Activated T-helper 2 cell treated with anti-CD3 and anti-CD28 coated beads, Interferon-gamma antibody, Interleukin-2, Interleukin-4, amounts not matched to agents 10 μg/mL and 5 μg/mL and 100 μg/mL, durations not matched to agents 14 hours and 24 hours and 36 hours (primary cell): ENCODE measurements at regions not wholly inside any gene's neighbourhood (a gene's known extent, or its start where the extent isn't known, plus 50 kb on each side); places are given as distances from the start of the nearest gene placed in this dataset.

ENCODE experiments used
- DNase-seq: peaks from one replicate; pipeline ENCODE4 v3.0.0; 2021; ENCODE audit warnings: low spot score
- H3K27ac Mint-ChIP-seq: one replicate; pipeline ENCODE4 v1.8.0; 2021; ENCODE audit warnings: mixed read lengths
- H3K27me3 Mint-ChIP-seq: one replicate; pipeline ENCODE4 v1.8.0; 2021; ENCODE audit warnings: low read depth, mixed read lengths
- H3K36me3 Mint-ChIP-seq: one replicate; pipeline ENCODE4 v1.8.0; 2021; ENCODE audit warnings: low read depth, mixed read lengths
- H3K4me1 Mint-ChIP-seq: one replicate; pipeline ENCODE4 v1.8.0; 2021; ENCODE audit warnings: low read depth, mixed read lengths
- H3K4me3 Mint-ChIP-seq: one replicate; pipeline ENCODE4 v1.8.0; 2021; ENCODE audit warnings: low read depth, mild to moderate bottlenecking, moderate library complexity, mixed read lengths
- H3K9me3 Mint-ChIP-seq: one replicate; pipeline ENCODE4 v1.8.0; 2021; ENCODE audit warnings: mixed read lengths
- intact Hi-C: fragments of 100-400 bp; cut with micrococcal nuclease; formaldehyde crosslinking; loops from one replicate; pipeline ENCODE4 v1.15.1; 2023

- H3K4me1 Mint-ChIP-seq = no peaks in the 10 kb centered on the region
- H3K27ac Mint-ChIP-seq = no peak overlapping the region
- peaks cover 1% of the 10 kb centered on the region for H3K27me3 Mint-ChIP-seq
- H3K9me3 Mint-ChIP-seq = no peaks in the 10 kb centered on the region
- H3K4me3 Mint-ChIP-seq = no peak overlapping the region
- intact Hi-C loops = no loop called here
- no peak for DNase-seq
- H3K36me3 Mint-ChIP-seq = no peaks in the 10 kb centered on the region
These were observed 278.0 kb downstream of the BMP7 start for GRCh38 chr20:56988446-56988845.

GRCh38 chr20:56989516-56989915 lies 276.9 kb downstream of the BMP7 start:
- DNase-seq = no peak
- Mint-ChIP-seq H3K4me1 (no peaks in the 10 kb centered on the region), H3K9me3 (no peaks in the 10 kb centered on the region), H3K36me3 (no peaks in the 10 kb centered on the region), H3K27ac (no peak overlapping the region), H3K4me3 (no peak overlapping the region), H3K27me3 (no peaks in the 10 kb centered on the region)
- intact Hi-C loops = no loop called here

GRCh38 chr20:56993020-56993559 lies 273.4 kb downstream of the BMP7 start:
- Mint-ChIP-seq H3K4me1 (no peaks in the 10 kb centered on the region), H3K4me3 (no peak overlapping the region), H3K36me3 (no peaks in the 10 kb centered on the region), H3K27me3 (no peaks in the 10 kb centered on the region), H3K27ac (no peak overlapping the region), H3K9me3 (no peaks in the 10 kb centered on the region)
- intact Hi-C loops = loop anchor here (10.0 kb wide), 1 partner anchor 438 kb away; no protein-coding TSS in a partner anchor
- no peak for DNase-seq

GRCh38 chr20:56994006-56994405 lies 272.4 kb downstream of the BMP7 start:
- Mint-ChIP-seq H3K4me3 (no peak overlapping the region), H3K9me3 (no peaks in the 10 kb centered on the region), H3K27ac (no peak overlapping the region), H3K27me3 (no peaks in the 10 kb centered on the region), H3K36me3 (no peaks in the 10 kb centered on the region), H3K4me1 (no peaks in the 10 kb centered on the region)
- DNase-seq = no peak
- intact Hi-C loops = loop anchor here (10.0 kb wide), 1 partner anchor 439 kb away; no protein-coding TSS in a partner anchor

- H3K36me3 Mint-ChIP-seq = no peaks in the 10 kb centered on the region
- intact Hi-C loops = loop anchor here (10.0 kb wide), 1 partner anchor 440 kb away; no protein-coding TSS in a partner anchor
- H3K27ac Mint-ChIP-seq = no peak overlapping the region
- DNase-seq = no peak
- no peaks in the 10 kb centered on the region for H3K9me3 Mint-ChIP-seq
- no peaks in the 10 kb centered on the region for H3K4me1 Mint-ChIP-seq
- H3K4me3 Mint-ChIP-seq = no peak overlapping the region
- H3K27me3 Mint-ChIP-seq = no peaks in the 10 kb centered on the region
These were observed 271.3 kb downstream of the BMP7 start for GRCh38 chr20:56995149-56995548.

- H3K4me1 Mint-ChIP-seq = no peaks in the 10 kb centered on the region
- H3K27ac Mint-ChIP-seq = no peak overlapping the region
- no peaks in the 10 kb centered on the region for H3K27me3 Mint-ChIP-seq
- H3K36me3 Mint-ChIP-seq = no peaks in the 10 kb centered on the region
- H3K9me3 Mint-ChIP-seq = no peaks in the 10 kb centered on the region
- no peak for DNase-seq
- intact Hi-C loops = loop anchor here (10.0 kb wide), 1 partner anchor 441 kb away; no protein-coding TSS in a partner anchor
- no peak overlapping the region for H3K4me3 Mint-ChIP-seq
These were observed 270.8 kb downstream of the BMP7 start for GRCh38 chr20:56995635-56996075.

- H3K27me3 Mint-ChIP-seq = no peaks in the 10 kb centered on the region
- DNase-seq = no peak
- intact Hi-C loops = loop anchor here (10.0 kb wide), 1 partner anchor 442 kb away; no protein-coding TSS in a partner anchor
- no peak overlapping the region for H3K27ac Mint-ChIP-seq
- H3K4me3 Mint-ChIP-seq = no peak overlapping the region
- H3K36me3 Mint-ChIP-seq = no peaks in the 10 kb centered on the region
- no peaks in the 10 kb centered on the region for H3K9me3 Mint-ChIP-seq
- no peaks in the 10 kb centered on the region for H3K4me1 Mint-ChIP-seq
These were observed 269.9 kb downstream of the BMP7 start for GRCh38 chr20:56996533-56996932.

GRCh38 chr20:56998438-56998837 lies 268.0 kb downstream of the BMP7 start:
- intact Hi-C loops = loop anchor here (10.0 kb wide), 1 partner anchor 444 kb away; no protein-coding TSS in a partner anchor
- DNase-seq = no peak

GRCh38 chr20:57000441-57000968 lies 265.9 kb downstream of the BMP7 start:
- no peak overlapping the region for H3K27ac Mint-ChIP-seq
- intact Hi-C loops = no loop called here

More at GRCh38 chr20:56998438-56998837, 268.0 kb downstream of the BMP7 start:
- Mint-ChIP-seq H3K27me3 (no peaks in the 10 kb centered on the region), H3K4me3 (no peak overlapping the region), H3K36me3 (no peaks in the 10 kb centered on the region), H3K9me3 (no peaks in the 10 kb centered on the region), H3K27ac (no peak overlapping the region), H3K4me1 (no peaks in the 10 kb centered on the region)

GRCh38 chr20:57001126-57001767 lies 265.2 kb downstream of the BMP7 start:
- Mint-ChIP-seq H3K27me3 (peaks cover 1% of the 10 kb centered on the region), H3K27ac (no peak overlapping the region), H3K4me3 (no peak overlapping the region), H3K9me3 (no peaks in the 10 kb centered on the region), H3K4me1 (no peaks in the 10 kb centered on the region), H3K36me3 (no peaks in the 10 kb centered on the region)
- DNase-seq = no peak
- intact Hi-C loops = no loop called here

More at GRCh38 chr20:57000441-57000968, 265.9 kb downstream of the BMP7 start:
- H3K9me3 Mint-ChIP-seq = no peaks in the 10 kb centered on the region
- no peak for DNase-seq
- no peaks in the 10 kb centered on the region for H3K4me1 Mint-ChIP-seq
- peaks cover 1% of the 10 kb centered on the region for H3K27me3 Mint-ChIP-seq
- no peak overlapping the region for H3K4me3 Mint-ChIP-seq
- H3K36me3 Mint-ChIP-seq = no peaks in the 10 kb centered on the region

- intact Hi-C loops = no loop called here
- H3K9me3 Mint-ChIP-seq = no peaks in the 10 kb centered on the region
- H3K27me3 Mint-ChIP-seq = peaks cover 7% of the 10 kb centered on the region
- no peaks in the 10 kb centered on the region for H3K36me3 Mint-ChIP-seq
- no peak overlapping the region for H3K4me3 Mint-ChIP-seq
- no peak for DNase-seq
- peaks cover 3% of the 10 kb centered on the region for H3K4me1 Mint-ChIP-seq
- no peak overlapping the region for H3K27ac Mint-ChIP-seq
These were observed 264.3 kb downstream of the BMP7 start for GRCh38 chr20:57002066-57002570.

GRCh38 chr20:57003012-57003411 lies 263.4 kb downstream of the BMP7 start:
- peaks cover 3% of the 10 kb centered on the region for H3K4me1 Mint-ChIP-seq
- no peaks in the 10 kb centered on the region for H3K36me3 Mint-ChIP-seq
- H3K27ac Mint-ChIP-seq = no peak overlapping the region
- intact Hi-C loops = no loop called here
- no peaks in the 10 kb centered on the region for H3K9me3 Mint-ChIP-seq
- H3K27me3 Mint-ChIP-seq = peaks cover 12% of the 10 kb centered on the region
- no peak overlapping the region for H3K4me3 Mint-ChIP-seq
- DNase-seq = no peak

GRCh38 chr20:57004416-57004815 lies 262.0 kb downstream of the BMP7 start:
- Mint-ChIP-seq H3K9me3 (no peaks in the 10 kb centered on the region), H3K4me3 (no peak overlapping the region), H3K36me3 (no peaks in the 10 kb centered on the region), H3K27me3 (peaks cover 16% of the 10 kb centered on the region), H3K4me1 (peaks cover 3% of the 10 kb centered on the region), H3K27ac (no peak overlapping the region)
- no peak for DNase-seq
- intact Hi-C loops = no loop called here
